ENCODE measurements at regions not wholly inside any gene's neighbourhood (a gene's known extent, or its start where the extent isn't known, plus 50 kb on each side); places are given as distances from the start of the nearest gene placed in this dataset.

DNA sequence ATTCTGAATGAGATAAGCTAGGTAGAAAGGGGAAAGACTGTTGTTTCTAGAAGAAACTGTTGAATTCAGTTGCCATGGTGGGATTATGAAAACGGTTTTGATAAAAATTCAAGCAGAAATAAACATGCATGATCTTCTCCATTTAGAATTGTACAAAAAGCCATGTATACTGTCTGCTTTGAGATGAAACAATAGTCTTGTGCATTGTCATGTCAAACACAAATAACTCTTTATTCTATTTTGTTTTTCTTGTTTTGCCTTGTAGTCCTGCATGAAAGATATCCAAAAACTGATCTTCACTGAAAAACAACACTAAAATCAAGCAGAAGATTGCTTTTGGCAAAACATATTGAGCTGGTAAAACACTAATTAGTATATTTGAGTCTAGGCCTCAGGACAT is 659.9 kb downstream of the LTN1 start:
- Histone ChIP-seq H3K27me3 (ENCODE audit: insufficient read depth) (no peaks in the 10 kb centered on the region), H4K20me1 (replicated peaks; ENCODE audit: insufficient read depth) (no peaks in the 10 kb centered on the region), H3K4me3 (no peak overlapping the region), H3K27ac (ENCODE audit: low read depth) (no peak overlapping the region), H3K79me2 (replicated peaks; ENCODE audit: insufficient read depth) (no peaks in the 10 kb centered on the region), H3K9me2 (ENCODE audit: insufficient read depth) (no peaks in the 10 kb centered on the region), H2AFZ (no peak overlapping the region), H3K4me1 (ENCODE audit: insufficient read depth) (no peaks in the 10 kb centered on the region), H3K4me2 (no peak overlapping the region), H3F3A (replicated peaks; ENCODE audit: low read depth) (no peaks in the 10 kb centered on the region), H3K36me3 (ENCODE audit: insufficient read depth) (no peaks in the 10 kb centered on the region)
- no peak overlapping the region for H3K4me3 Mint-ChIP-seq
- H3K9me3 Mint-ChIP-seq, result peaks cover 22% of the 10 kb centered on the region
- peaks cover 22% of the 10 kb centered on the region for H3K36me3 Mint-ChIP-seq (ENCODE audit: low read depth)
- H3K4me1 Mint-ChIP-seq, result no peaks in the 10 kb centered on the region
- H3K27ac Mint-ChIP-seq, result no peak overlapping the region
- TF ChIP-seq, protein P1, sequence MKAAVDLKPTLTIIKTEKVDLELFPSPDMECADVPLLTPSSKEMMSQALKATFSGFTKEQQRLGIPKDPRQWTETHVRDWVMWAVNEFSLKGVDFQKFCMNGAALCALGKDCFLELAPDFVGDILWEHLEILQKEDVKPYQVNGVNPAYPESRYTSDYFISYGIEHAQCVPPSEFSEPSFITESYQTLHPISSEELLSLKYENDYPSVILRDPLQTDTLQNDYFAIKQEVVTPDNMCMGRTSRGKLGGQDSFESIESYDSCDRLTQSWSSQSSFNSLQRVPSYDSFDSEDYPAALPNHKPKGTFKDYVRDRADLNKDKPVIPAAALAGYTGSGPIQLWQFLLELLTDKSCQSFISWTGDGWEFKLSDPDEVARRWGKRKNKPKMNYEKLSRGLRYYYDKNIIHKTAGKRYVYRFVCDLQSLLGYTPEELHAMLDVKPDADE (IDR thresholded peaks at IDR 0.05), result no peak
- TF ChIP-seq JUNB (IDR thresholded peaks at IDR 0.05; ENCODE audit: unreplicated experiment), result no peak
- TF ChIP-seq POLR2AphosphoS5 (IDR thresholded peaks at IDR 0.05; ENCODE audit: low read depth), result no peak
- no peak for TF ChIP-seq ZNF114 (CRISPR knock-in tag; IDR thresholded peaks at IDR 0.05)
- TF ChIP-seq CREB1 (CRISPR knock-in tag; IDR thresholded peaks at IDR 0.05; ENCODE audit: low read depth), result no peak
- TF ChIP-seq, protein P2, sequence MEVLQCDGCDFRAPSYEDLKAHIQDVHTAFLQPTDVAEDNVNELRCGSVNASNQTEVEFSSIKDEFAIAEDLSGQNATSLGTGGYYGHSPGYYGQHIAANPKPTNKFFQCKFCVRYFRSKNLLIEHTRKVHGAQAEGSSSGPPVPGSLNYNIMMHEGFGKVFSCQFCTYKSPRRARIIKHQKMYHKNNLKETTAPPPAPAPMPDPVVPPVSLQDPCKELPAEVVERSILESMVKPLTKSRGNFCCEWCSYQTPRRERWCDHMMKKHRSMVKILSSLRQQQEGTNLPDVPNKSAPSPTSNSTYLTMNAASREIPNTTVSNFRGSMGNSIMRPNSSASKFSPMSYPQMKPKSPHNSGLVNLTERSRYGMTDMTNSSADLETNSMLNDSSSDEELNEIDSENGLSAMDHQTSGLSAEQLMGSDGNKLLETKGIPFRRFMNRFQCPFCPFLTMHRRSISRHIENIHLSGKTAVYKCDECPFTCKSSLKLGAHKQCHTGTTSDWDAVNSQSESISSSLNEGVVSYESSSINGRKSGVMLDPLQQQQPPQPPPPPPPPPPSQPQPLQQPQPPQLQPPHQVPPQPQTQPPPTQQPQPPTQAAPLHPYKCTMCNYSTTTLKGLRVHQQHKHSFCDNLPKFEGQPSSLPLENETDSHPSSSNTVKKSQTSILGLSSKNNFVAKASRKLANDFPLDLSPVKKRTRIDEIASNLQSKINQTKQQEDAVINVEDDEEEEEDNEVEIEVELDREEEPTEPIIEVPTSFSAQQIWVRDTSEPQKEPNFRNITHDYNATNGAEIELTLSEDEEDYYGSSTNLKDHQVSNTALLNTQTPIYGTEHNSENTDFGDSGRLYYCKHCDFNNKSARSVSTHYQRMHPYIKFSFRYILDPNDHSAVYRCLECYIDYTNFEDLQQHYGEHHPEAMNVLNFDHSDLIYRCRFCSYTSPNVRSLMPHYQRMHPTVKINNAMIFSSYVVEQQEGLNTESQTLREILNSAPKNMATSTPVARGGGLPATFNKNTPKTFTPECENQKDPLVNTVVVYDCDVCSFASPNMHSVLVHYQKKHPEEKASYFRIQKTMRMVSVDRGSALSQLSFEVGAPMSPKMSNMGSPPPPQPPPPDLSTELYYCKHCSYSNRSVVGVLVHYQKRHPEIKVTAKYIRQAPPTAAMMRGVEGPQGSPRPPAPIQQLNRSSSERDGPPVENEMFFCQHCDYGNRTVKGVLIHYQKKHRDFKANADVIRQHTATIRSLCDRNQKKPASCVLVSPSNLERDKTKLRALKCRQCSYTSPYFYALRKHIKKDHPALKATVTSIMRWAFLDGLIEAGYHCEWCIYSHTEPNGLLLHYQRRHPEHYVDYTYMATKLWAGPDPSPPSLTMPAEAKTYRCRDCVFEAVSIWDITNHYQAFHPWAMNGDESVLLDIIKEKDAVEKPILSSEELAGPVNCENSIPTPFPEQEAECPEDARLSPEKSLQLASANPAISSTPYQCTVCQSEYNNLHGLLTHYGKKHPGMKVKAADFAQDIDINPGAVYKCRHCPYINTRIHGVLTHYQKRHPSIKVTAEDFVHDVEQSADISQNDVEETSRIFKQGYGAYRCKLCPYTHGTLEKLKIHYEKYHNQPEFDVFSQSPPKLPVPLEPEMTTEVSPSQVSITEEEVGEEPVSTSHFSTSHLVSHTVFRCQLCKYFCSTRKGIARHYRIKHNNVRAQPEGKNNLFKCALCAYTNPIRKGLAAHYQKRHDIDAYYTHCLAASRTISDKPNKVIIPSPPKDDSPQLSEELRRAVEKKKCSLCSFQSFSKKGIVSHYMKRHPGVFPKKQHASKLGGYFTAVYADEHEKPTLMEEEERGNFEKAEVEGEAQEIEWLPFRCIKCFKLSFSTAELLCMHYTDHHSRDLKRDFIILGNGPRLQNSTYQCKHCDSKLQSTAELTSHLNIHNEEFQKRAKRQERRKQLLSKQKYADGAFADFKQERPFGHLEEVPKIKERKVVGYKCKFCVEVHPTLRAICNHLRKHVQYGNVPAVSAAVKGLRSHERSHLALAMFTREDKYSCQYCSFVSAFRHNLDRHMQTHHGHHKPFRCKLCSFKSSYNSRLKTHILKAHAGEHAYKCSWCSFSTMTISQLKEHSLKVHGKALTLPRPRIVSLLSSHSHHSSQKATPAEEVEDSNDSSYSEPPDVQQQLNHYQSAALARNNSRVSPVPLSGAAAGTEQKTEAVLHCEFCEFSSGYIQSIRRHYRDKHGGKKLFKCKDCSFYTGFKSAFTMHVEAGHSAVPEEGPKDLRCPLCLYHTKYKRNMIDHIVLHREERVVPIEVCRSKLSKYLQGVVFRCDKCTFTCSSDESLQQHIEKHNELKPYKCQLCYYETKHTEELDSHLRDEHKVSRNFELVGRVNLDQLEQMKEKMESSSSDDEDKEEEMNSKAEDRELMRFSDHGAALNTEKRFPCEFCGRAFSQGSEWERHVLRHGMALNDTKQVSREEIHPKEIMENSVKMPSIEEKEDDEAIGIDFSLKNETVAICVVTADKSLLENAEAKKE (CRISPR knock-in tag; IDR thresholded peaks at IDR 0.05), result no peak
- no peak for TF ChIP-seq NANOG (IDR thresholded peaks at IDR 0.05; ENCODE audit: borderline replicate concordance)
- no peak for ATAC-seq
- no peak for DNase-seq (ENCODE audit: low spot score)
- H3K27me3 Mint-ChIP-seq (ENCODE audit: insufficient read depth, low read depth, poor library complexity), result no peaks in the 10 kb centered on the region

Data from GM23338 (cell line).